ENCODE measurements at regions not wholly inside any gene's neighbourhood (a gene's known extent, or its start where the extent isn't known, plus 50 kb on each side); places are given as distances from the start of the nearest gene placed in this dataset.

- no peak for TF ChIP-seq CTCF (IDR thresholded peaks at IDR 0.05)
- no peak for TF ChIP-seq POLR2A (IDR thresholded peaks at IDR 0.05)
These were observed 182.1 kb downstream of the ETAA1 start for GRCh38 chr2:67579216-67579615.

Data from body of pancreas (tissue), 4 donors.